NCI-H2107 treated with DMSO at 0.1 percent for 48 hours (cell line): ENCODE measurements at regions not wholly inside any gene's neighbourhood (a gene's known extent, or its start where the extent isn't known, plus 50 kb on each side); places are given as distances from the start of the nearest gene placed in this dataset.
"Not testable (repeated sequence)": the region's sequence is repeated elsewhere in the genome, so short reads cannot be mapped to it uniquely, and the experiment has no call there.

Source experiments
- DNase-seq: peaks from one replicate; lab custom pipeline; 2025; ENCODE audit not compliant: unreplicated experiment; lab: John Stamatoyannopoulos, UW

- no peak for DNase-seq
These were observed 205.7 kb downstream of the TANC2 start for GRCh38 chr17:63171428-63172393.

- DNase-seq, result no peak
These were observed 207.4 kb downstream of the TANC2 start for GRCh38 chr17:63173450-63173849.

- DNase-seq, result no peak
These were observed 207.9 kb downstream of the TANC2 start for GRCh38 chr17:63173903-63174302.

- no peak for DNase-seq
These were observed 212.5 kb downstream of the TANC2 start for GRCh38 chr17:63178530-63178929.

GRCh38 chr17:63181856-63182255 is 215.8 kb downstream of the TANC2 start:
- no peak for DNase-seq

DNA sequence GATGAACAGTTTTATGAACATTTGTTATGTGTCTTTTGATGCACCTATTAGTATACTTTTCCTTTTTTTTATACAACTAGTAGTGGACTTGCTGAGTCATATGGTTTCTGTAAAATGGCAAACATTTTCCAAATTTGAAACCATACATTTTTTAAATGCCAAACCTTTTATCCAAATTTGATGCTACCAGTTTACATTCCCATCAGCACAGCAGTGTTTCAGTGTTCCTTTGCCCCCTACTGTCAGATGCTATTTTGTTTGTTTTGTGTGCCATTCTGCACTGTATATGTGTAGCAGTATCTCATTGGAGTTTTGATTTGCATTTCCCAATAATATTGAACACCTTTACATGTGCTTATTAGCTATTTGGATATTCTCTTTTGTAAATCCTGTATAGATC is 219.4 kb downstream of the TANC2 start:
- DNase-seq, result no peak

DNA sequence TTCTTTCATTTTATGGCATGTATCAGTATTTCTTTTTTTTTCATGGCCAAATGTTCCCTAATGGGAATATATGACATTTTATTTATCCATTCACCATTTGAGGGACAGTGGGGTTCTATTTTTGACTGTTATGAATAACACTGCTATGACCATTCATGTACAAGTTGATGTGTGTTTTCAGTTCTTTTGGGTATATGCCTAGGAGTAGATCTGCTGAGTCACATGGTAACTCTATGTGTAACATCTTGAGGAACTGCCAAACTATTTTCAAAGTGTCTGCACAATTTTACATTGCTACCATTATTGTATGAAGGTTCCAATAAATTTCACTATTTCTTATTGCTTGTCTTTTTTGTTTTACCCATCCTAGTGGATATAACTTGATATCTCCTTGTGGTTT is 223.0 kb downstream of the TANC2 start:
- DNase-seq, result no peak

DNA sequence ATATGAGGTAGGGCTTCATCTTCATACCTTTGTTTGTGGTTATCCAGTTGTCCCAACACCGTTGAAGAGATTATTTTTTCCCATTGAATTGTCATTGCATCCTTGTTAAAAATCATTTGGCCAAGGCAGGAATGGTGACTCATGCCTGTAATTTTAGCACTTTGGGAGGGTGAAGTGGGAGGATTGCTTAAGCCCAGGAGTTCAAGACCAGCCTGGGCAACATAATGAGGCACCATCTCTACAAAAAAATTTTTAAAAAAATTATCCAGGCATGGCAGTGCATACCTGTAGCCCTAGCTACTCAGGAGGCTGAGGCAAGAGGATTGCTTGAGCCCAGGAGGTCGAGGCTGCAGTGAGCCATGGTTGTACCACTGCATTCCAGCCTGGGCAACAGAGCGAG is 223.9 kb downstream of the TANC2 start:
- DNase-seq, result no peak

- DNase-seq, result no peak
These were observed 224.9 kb downstream of the TANC2 start for GRCh38 chr17:63190821-63191370.

DNA sequence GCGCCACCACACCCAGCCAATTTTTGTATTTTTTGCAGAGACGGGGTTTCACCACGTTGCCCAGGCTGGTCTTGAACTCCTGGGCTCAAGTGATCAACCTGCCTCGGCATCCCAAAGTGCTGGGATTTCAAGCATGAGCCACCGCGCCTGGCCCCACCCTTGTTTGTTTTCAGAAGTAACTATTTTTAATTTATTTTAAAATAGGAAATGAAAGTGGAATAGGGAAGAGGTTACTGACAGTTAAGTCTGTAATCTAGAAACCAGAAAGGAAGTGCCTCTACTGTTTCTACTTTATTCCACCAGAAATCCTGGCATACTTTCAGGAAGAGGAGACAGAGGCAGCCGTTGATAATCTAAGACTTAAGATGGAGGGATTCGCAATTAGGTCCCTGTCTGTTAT is 225.6 kb downstream of the TANC2 start:
- DNase-seq, result no peak

DNA sequence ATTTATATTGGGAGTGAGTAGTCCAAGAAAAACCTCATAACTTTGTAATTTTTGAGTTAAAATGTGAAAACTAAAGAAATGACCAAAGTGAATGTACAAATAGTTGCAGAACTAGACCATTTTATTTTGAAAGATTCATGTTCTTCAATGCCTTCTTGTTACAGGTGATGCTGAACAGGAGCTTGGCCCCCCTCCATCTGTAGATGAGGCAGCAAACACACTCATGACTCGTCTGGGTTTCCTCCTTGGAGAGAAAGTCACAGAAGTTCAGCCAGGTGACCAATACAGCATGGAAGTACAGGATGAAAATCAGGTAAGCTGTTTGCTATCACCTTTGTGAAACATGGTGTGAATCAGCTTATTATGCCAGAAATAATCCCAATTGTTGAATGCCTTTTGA is 227.8 kb downstream of the TANC2 start:
- no peak for DNase-seq

- no peak for DNase-seq
These were observed 230.8 kb downstream of the TANC2 start for GRCh38 chr17:63196772-63197335.

DNA sequence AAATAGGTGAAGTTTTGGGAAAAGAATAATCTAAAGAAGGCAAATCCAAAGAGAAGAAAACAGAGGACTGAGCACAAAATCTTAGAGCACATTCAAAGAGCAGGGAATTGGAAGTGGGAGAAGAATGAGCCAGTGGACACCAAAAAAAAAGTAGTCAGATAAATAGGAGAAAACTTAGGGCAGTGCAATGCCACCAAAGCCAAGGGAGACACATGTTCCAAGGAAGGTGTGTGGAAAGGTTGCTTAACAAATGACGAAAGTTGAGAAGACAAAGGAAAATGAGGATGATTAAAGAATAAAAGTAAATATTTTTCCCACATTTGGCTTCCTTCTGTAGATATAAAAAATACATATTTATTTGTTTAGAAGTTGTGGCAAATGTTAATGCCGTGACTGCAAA is 237.6 kb downstream of the TANC2 start:
- DNase-seq, result no peak

DNA sequence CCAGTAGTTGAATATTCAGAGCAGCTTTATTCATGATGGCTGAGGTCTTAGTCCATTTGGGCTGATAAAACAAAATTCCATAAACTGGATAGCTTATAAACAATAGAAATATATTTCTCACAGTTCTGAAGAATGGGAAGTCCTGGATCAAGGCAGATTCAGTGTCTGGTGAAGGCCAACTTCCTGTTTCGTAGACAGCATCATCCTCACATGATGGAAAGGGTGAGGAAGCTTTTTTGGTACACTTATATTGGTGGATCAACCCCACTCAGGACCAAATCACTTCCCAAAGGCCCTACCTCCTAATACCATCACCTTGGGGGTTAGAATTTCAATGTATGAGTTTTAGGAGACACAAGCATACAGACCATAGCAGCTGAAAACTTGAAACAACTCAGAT is 224.2 kb downstream of the CYB561 start:
- DNase-seq, result no peak

- no peak for DNase-seq
These were observed 223.5 kb downstream of the CYB561 start for GRCh38 chr17:63222655-63223054.

DNA sequence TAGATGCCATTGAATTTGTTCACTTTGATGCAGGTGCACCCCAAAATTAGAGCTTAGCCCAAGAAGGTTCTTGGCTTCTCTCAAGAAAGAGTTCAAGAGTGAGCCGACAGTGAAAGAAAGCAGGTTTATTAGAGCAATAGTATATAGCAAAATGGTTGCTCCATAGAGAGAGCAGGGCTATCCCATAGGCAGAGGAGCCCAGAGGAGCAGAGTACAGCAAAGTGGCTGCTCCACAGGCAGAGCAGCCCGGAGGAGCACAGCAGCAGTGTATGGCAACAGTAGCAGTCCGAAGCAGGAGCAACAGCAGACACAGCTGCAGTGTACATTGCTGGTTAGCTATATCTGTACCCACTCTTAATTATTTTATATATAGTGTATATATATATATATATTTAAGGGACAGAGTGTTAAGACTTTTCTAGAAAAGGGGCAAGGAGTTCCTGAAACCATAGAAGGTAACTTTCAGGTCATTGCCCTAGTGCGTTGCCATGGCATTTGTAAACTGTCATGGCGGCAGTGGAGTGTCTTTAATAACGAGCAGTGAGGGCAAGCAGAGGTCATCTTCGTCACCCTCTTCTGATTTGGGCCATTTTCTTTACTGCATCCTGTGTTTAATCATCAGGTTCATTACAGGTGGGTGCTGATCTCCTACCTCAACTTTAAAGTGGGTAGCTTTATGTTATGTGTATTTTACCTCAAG is 222.7 kb downstream of the CYB561 start:
- DNase-seq, result no peak

DNA sequence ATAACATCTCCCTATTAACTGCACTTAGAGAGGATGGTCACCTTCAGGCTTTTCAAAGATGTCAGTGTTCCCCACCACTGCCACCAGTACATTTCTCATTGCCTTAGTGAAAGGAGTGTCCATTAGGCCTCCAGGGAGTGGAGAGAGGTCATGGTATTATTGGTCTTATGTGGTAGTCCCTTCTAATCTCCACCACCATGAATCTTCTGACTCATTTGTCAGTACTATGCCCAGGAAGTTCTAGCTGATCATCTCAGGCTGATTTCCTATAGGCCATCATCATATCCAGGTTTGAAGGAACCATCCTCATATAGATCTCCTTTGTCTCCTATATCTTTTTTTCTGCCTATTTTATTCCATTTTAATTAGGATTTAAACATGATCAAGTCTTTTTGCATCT is 221.5 kb downstream of the CYB561 start:
- no peak for DNase-seq

DNA sequence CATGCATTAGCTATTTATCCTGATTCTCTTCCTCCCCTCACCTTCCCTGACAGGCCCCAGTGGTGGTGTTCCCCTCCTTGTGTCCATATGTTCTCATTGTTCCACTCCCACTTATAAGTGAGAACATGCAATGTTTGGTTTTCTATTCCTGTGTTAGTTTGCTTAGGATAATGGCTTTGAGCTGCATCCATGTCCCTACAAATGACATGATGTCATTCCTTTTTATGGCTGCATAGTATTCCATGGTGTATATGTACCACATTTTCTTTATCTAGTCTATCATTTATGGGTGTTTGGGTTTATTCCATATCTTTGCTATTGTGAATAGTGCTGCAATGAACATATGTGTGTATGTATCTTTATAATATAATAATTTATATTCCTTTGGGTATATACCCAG is 219.4 kb downstream of the CYB561 start:
- not testable (repeated sequence) for DNase-seq

- not testable (repeated sequence) for DNase-seq
These were observed 215.0 kb downstream of the CYB561 start for GRCh38 chr17:63231015-63231620.

- DNase-seq, result no peak
These were observed 213.4 kb downstream of the CYB561 start for GRCh38 chr17:63232565-63233310.

DNA sequence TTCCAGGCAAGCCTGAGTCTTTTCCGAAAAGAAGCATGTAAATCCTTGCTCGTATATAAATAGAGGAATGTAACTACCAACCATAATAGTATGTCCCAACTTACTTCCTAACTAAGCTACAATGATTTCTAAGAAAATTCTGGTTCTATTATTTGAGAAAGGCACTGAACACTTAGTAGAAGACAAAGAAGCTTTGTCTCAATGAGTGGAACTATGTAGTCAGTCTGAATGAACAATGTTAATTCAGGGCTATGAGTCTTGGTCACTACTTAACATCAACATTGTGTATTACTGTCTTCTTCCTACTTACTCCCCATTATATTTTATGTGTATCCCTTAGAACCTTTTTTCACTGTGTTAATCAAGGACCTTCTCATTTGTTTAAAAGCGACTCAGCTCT is 206.0 kb downstream of the CYB561 start:
- DNase-seq, result no peak
